ENCODE measurements at regions not wholly inside any gene's neighbourhood (a gene's known extent, or its start where the extent isn't known, plus 50 kb on each side); places are given as distances from the start of the nearest gene placed in this dataset.

DNA sequence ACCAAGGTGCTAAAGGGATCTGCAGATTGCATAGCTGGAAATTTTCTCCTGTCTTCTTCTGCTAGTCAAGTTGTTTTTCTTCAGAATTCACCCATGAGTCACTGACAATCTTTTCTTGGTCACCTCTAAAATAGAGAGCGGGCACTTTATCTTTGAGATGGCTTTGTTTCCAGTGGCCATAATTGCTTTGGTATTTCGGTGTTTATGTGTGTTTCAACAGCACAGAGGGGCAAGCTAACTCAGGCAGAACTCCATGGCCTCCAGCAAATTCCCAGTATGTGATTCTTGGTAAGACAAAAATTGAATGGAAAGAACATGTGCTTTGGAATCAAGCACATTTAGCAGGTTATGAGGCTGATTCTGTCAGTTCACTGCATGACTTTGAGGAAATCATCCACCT is 656.8 kb downstream of the VRK1 start:
- TF ChIP-seq RAD21 (IDR thresholded peaks at IDR 0.05; ENCODE audit: low read depth): no peak
- no peak for TF ChIP-seq ZBTB7A (IDR thresholded peaks at IDR 0.05; ENCODE audit: low read depth)
- TF ChIP-seq TCF12 (IDR thresholded peaks at IDR 0.05; ENCODE audit: low read depth): no peak
- no peak for TF ChIP-seq TAF1 (IDR thresholded peaks at IDR 0.05; ENCODE audit: low read depth)
- TF ChIP-seq, protein P1, sequence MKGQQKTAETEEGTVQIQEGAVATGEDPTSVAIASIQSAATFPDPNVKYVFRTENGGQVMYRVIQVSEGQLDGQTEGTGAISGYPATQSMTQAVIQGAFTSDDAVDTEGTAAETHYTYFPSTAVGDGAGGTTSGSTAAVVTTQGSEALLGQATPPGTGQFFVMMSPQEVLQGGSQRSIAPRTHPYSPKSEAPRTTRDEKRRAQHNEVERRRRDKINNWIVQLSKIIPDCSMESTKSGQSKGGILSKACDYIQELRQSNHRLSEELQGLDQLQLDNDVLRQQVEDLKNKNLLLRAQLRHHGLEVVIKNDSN (IDR thresholded peaks at IDR 0.05): no peak
- TF ChIP-seq, protein P2, sequence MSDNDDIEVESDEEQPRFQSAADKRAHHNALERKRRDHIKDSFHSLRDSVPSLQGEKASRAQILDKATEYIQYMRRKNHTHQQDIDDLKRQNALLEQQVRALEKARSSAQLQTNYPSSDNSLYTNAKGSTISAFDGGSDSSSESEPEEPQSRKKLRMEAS (IDR thresholded peaks at IDR 0.05): no peak
- no peak for TF ChIP-seq CEBPB (IDR thresholded peaks at IDR 0.05)
- TF ChIP-seq NFIC (IDR thresholded peaks at IDR 0.05): no peak

DNA sequence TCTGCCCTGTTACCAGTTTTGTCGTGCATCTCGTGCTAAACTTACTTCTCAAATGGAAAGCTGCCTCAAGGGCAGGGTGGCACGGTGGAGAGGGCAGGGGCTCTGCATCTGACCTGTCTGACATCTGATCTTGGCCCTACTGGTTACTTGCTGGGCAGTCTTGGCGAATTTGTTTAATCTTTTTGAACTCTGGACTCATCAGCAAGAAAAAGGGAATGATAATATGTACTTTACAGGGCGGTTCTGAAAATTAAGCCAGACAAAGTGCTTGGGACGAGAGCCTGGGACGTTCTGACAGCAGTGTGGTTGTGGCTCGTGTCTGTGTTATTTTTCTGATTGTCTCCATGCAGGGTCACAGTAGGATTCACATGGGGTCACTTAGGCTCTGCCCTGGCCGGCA is 659.3 kb downstream of the VRK1 start:
- TF ChIP-seq TAF1 (IDR thresholded peaks at IDR 0.05; ENCODE audit: low read depth) (no peak), NFIC (IDR thresholded peaks at IDR 0.05) (no peak), EP300 (IDR thresholded peaks at IDR 0.05; ENCODE audit: borderline replicate concordance) (no peak)
- TF ChIP-seq, protein P2 (IDR thresholded peaks at IDR 0.05): no peak
- TF ChIP-seq, protein P3, sequence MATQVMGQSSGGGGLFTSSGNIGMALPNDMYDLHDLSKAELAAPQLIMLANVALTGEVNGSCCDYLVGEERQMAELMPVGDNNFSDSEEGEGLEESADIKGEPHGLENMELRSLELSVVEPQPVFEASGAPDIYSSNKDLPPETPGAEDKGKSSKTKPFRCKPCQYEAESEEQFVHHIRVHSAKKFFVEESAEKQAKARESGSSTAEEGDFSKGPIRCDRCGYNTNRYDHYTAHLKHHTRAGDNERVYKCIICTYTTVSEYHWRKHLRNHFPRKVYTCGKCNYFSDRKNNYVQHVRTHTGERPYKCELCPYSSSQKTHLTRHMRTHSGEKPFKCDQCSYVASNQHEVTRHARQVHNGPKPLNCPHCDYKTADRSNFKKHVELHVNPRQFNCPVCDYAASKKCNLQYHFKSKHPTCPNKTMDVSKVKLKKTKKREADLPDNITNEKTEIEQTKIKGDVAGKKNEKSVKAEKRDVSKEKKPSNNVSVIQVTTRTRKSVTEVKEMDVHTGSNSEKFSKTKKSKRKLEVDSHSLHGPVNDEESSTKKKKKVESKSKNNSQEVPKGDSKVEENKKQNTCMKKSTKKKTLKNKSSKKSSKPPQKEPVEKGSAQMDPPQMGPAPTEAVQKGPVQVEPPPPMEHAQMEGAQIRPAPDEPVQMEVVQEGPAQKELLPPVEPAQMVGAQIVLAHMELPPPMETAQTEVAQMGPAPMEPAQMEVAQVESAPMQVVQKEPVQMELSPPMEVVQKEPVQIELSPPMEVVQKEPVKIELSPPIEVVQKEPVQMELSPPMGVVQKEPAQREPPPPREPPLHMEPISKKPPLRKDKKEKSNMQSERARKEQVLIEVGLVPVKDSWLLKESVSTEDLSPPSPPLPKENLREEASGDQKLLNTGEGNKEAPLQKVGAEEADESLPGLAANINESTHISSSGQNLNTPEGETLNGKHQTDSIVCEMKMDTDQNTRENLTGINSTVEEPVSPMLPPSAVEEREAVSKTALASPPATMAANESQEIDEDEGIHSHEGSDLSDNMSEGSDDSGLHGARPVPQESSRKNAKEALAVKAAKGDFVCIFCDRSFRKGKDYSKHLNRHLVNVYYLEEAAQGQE (IDR thresholded peaks at IDR 0.05; ENCODE audit: low read depth): no peak
- TF ChIP-seq, protein P1 (IDR thresholded peaks at IDR 0.05): no peak

DNA sequence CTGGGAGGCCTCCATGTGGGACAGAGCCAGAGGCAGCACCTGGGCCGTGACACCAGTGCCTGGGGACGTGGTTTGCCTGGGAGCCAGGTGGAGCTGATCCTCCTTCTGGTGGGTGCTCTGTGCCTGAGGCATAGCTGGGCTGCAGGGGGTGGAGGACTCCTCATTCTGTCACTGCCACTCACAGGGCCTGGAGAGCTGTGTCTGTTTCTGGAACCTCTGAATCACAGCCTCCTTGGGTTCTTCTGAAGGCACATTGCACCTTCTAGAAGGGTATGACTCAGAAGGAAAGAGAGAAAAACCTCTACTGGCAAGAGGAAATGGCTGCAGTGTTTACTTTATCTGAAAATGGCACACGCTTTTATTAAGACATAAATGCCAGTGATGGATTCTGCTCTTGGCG is 659.8 kb downstream of the VRK1 start:
- TF ChIP-seq RAD21 (IDR thresholded peaks at IDR 0.05; ENCODE audit: low read depth): no peak
- no peak for TF ChIP-seq FOXM1 (IDR thresholded peaks at IDR 0.05; ENCODE audit: borderline replicate concordance, low read depth)
- TF ChIP-seq, protein P1 (IDR thresholded peaks at IDR 0.05): no peak

DNA sequence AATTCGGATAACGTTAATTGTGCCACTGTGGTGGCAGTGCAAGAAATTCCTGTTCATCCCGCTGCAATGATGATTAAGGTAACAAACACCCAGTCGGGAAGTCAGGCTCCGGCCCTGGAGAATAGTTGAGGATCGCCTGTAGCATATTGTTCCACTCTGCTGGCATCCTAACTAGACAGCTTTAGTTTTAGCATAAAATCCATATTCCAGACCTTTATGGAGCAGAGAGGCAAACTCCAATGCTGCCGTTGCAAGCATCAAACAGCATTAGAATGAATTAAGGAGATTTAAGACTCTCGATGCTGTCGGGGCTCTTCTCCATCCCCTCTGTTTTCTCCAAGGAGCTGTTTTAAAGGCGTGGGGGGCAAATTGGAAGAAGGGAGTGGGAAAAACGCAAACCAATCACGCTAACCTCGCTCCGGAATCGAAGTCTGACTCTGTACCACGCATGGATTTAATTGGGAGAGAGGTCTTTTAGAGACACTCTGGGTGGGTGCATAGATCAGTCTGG is 660.4 kb downstream of the VRK1 start:
- TF ChIP-seq EP300 (IDR thresholded peaks at IDR 0.05; ENCODE audit: borderline replicate concordance) (no peak), CREB1 (IDR thresholded peaks at IDR 0.05; ENCODE audit: low read depth) (no peak), TEAD4 (IDR thresholded peaks at IDR 0.05) (no peak), TCF12 (IDR thresholded peaks at IDR 0.05; ENCODE audit: low read depth) (no peak), RAD21 (IDR thresholded peaks at IDR 0.05; ENCODE audit: low read depth) (no peak), FOXM1 (IDR thresholded peaks at IDR 0.05; ENCODE audit: borderline replicate concordance, low read depth) (no peak), YY1 (IDR thresholded peaks at IDR 0.05; ENCODE audit: low read depth) (no peak), NFIC (IDR thresholded peaks at IDR 0.05) (no peak), TAF1 (IDR thresholded peaks at IDR 0.05; ENCODE audit: low read depth) (no peak), ZBTB7A (IDR thresholded peaks at IDR 0.05; ENCODE audit: low read depth) (no peak), EGR1 (IDR thresholded peaks at IDR 0.05) (no peak), CEBPB (IDR thresholded peaks at IDR 0.05) (no peak)
- TF ChIP-seq, protein P1 (IDR thresholded peaks at IDR 0.05): no peak
- TF ChIP-seq, protein P2 (IDR thresholded peaks at IDR 0.05): no peak
- TF ChIP-seq, protein P3 (IDR thresholded peaks at IDR 0.05; ENCODE audit: low read depth): no peak

- TF ChIP-seq CEBPB (IDR thresholded peaks at IDR 0.05) (no peak), EGR1 (IDR thresholded peaks at IDR 0.05) (no peak), NFIC (IDR thresholded peaks at IDR 0.05) (no peak), CREB1 (IDR thresholded peaks at IDR 0.05; ENCODE audit: low read depth) (no peak), EP300 (IDR thresholded peaks at IDR 0.05; ENCODE audit: borderline replicate concordance) (no peak), YY1 (IDR thresholded peaks at IDR 0.05; ENCODE audit: low read depth) (no peak), TCF12 (IDR thresholded peaks at IDR 0.05; ENCODE audit: low read depth) (no peak)
- TF ChIP-seq, protein P2 (IDR thresholded peaks at IDR 0.05): no peak
Observed at GRCh38 chr14:97458255-97458654, 661.1 kb downstream of the VRK1 start.
